ENCODE measurements at regions not wholly inside any gene's neighbourhood (a gene's known extent, or its start where the extent isn't known, plus 50 kb on each side); places are given as distances from the start of the nearest gene placed in this dataset.

DNA sequence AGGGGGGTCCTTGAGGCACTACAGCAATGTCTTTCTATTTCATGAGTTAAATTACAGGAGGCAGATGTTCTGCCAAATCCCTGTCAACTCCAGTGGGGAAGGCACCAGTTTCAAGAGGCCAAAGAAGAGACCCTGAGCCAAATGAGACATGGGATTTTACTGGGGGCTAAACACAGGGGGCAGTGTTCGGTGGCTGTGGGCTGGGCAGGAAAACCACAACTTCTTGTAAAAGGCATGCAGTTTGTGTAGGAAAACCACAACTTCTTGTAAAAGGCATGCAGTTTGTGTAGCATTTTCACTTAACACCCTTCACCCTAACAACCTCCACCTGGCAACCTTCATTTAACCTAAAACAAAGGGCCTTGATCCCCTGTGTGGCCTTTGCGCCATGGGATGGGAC is 61.0 kb downstream of the POLR2M start:
- Mint-ChIP-seq H3K27ac (ENCODE audit: unreplicated experiment) (no peak overlapping the region), H3K36me3 (ENCODE audit: insufficient read depth, unreplicated experiment) (no peaks in the 10 kb centered on the region), H3K9me3 (ENCODE audit: unreplicated experiment) (no peaks in the 10 kb centered on the region), H3K4me1 (ENCODE audit: low read depth, unreplicated experiment) (no peaks in the 10 kb centered on the region), H3K27me3 (ENCODE audit: insufficient read depth, unreplicated experiment) (peaks cover 8% of the 10 kb centered on the region), H3K4me3 (ENCODE audit: unreplicated experiment) (no peak overlapping the region)
- BruUV-seq (replicated peaks): no TSS peak
- no peaks in the 10 kb centered on the region for H3K36me3 ChIP-seq (ENCODE audit: control insufficient read depth, insufficient read depth, low read length)
- no peak overlapping the region for H3K4me3 ChIP-seq (ENCODE audit: low read depth, low read length)
- ChIA-PET CTCF (interaction anchor here (1.7 kb wide), 1 partner anchor 93 kb away, joined by 10 read pairs; no protein-coding TSS in a partner anchor), POLR2A (no interaction called here)
- TF ChIP-seq, protein P1, sequence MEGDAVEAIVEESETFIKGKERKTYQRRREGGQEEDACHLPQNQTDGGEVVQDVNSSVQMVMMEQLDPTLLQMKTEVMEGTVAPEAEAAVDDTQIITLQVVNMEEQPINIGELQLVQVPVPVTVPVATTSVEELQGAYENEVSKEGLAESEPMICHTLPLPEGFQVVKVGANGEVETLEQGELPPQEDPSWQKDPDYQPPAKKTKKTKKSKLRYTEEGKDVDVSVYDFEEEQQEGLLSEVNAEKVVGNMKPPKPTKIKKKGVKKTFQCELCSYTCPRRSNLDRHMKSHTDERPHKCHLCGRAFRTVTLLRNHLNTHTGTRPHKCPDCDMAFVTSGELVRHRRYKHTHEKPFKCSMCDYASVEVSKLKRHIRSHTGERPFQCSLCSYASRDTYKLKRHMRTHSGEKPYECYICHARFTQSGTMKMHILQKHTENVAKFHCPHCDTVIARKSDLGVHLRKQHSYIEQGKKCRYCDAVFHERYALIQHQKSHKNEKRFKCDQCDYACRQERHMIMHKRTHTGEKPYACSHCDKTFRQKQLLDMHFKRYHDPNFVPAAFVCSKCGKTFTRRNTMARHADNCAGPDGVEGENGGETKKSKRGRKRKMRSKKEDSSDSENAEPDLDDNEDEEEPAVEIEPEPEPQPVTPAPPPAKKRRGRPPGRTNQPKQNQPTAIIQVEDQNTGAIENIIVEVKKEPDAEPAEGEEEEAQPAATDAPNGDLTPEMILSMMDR (IDR thresholded peaks at IDR 0.05; ENCODE audit: insufficient read depth in 1 of 2, low read depth in 1 of 2, low read length in 1 of 2, severe bottlenecking in 1 of 2, unreplicated experiment in 1 of 2): no peak
- intact Hi-C loops (cut with micrococcal nuclease; ENCODE audit: unreplicated experiment): no loop called here
- no peaks in the 10 kb centered on the region for H3K9me3 ChIP-seq
- H3K4me1 ChIP-seq: no peaks in the 10 kb centered on the region
- DNase-seq: no peak
- no peaks in the 10 kb centered on the region; the same call in 1 of the 2 replicates for H3K27me3 ChIP-seq (replicated peaks; ENCODE audit: control insufficient read depth, insufficient read depth, low read length)

DNA sequence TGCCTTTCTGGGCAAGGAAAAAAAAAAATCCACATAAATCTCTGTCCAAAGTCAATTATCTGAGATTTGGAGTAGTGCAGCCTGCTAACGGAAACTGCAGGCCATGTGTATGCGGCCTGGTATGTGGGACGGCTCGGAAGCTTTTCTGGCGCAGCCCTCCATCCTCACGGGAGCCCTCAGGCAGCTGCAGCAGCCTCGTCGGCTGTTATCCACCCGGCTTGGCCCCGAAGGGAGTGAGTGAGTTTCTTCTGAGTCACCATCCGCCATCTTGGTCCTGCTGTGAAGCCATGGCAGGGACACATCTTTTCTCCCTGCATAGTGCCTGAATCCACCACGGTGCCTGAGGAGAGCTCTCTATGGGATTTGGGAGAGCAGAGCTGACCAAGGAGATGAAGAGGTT is 62.8 kb downstream of the POLR2M start:
- H3K4me3 ChIP-seq (ENCODE audit: low read depth, low read length): no peak overlapping the region
- BruUV-seq (replicated peaks): no TSS peak
- H3K36me3 ChIP-seq (ENCODE audit: control insufficient read depth, insufficient read depth, low read length): no peaks in the 10 kb centered on the region
- H3K4me1 ChIP-seq: no peaks in the 10 kb centered on the region
- H3K27me3 ChIP-seq (replicated peaks; ENCODE audit: control insufficient read depth, insufficient read depth, low read length): no peaks in the 10 kb centered on the region; the same call in 1 of the 2 replicates
- H3K9me3 ChIP-seq: no peaks in the 10 kb centered on the region
- Mint-ChIP-seq H3K4me1 (ENCODE audit: low read depth, unreplicated experiment) (no peaks in the 10 kb centered on the region), H3K27ac (ENCODE audit: unreplicated experiment) (no peak overlapping the region), H3K27me3 (ENCODE audit: insufficient read depth, unreplicated experiment) (peaks cover 8% of the 10 kb centered on the region), H3K9me3 (ENCODE audit: unreplicated experiment) (no peaks in the 10 kb centered on the region), H3K4me3 (ENCODE audit: unreplicated experiment) (no peak overlapping the region), H3K36me3 (ENCODE audit: insufficient read depth, unreplicated experiment) (no peaks in the 10 kb centered on the region)
- no peak for DNase-seq
- TF ChIP-seq, protein P1 (IDR thresholded peaks at IDR 0.05; ENCODE audit: insufficient read depth in 1 of 2, low read depth in 1 of 2, low read length in 1 of 2, severe bottlenecking in 1 of 2, unreplicated experiment in 1 of 2): no peak
- ChIA-PET POLR2A (no interaction called here), CTCF (interaction anchor here (0.6 kb wide), 1 partner anchor 254 kb away, joined by 6 read pairs; no protein-coding TSS in a partner anchor)
- intact Hi-C loops (cut with micrococcal nuclease; ENCODE audit: unreplicated experiment): no loop called here

DNA sequence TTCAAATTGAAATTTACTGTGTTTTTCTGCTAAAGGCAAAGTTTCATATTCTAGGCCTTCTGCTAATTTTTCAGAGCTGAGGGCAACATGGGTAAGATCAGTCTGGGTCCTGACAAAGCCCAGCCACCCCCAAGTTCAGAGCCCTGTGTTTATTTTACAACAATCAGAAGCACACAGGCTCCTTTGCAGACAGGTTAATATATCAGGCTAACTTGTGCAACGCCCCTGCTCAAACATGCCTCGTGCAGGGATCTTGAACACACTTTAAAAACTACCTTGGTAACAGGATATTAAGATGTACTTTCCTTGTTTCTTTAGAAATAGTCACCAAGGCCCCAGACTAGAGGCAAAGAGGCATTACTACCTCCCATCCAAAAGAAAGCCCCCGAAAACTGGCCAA is 64.0 kb downstream of the POLR2M start:
- Histone ChIP-seq H3K4me3 (ENCODE audit: low read depth, low read length) (no peak overlapping the region), H3K36me3 (ENCODE audit: control insufficient read depth, insufficient read depth, low read length) (no peaks in the 10 kb centered on the region), H3K4me1 (no peaks in the 10 kb centered on the region), H3K9me3 (no peaks in the 10 kb centered on the region), H3K27me3 (replicated peaks; ENCODE audit: control insufficient read depth, insufficient read depth, low read length) (no peaks in the 10 kb centered on the region)
- no peak overlapping the region for H3K4me3 Mint-ChIP-seq (ENCODE audit: unreplicated experiment)
- DNase-seq: no peak
- intact Hi-C loops (cut with micrococcal nuclease; ENCODE audit: unreplicated experiment): no loop called here
- no peaks in the 10 kb centered on the region for H3K4me1 Mint-ChIP-seq (ENCODE audit: low read depth, unreplicated experiment)
- peaks cover 13% of the 10 kb centered on the region for H3K27me3 Mint-ChIP-seq (ENCODE audit: insufficient read depth, unreplicated experiment)
- no peaks in the 10 kb centered on the region for H3K9me3 Mint-ChIP-seq (ENCODE audit: unreplicated experiment)
- H3K27ac Mint-ChIP-seq (ENCODE audit: unreplicated experiment): no peak overlapping the region
- no TSS peak for BruUV-seq (replicated peaks)
- TF ChIP-seq, protein P1 (IDR thresholded peaks at IDR 0.05; ENCODE audit: insufficient read depth in 1 of 2, low read depth in 1 of 2, low read length in 1 of 2, severe bottlenecking in 1 of 2, unreplicated experiment in 1 of 2): no peak
- CTCF ChIA-PET: no interaction called here
- H3K36me3 Mint-ChIP-seq (ENCODE audit: insufficient read depth, unreplicated experiment): no peaks in the 10 kb centered on the region
- POLR2A ChIA-PET: no interaction called here

Data from Caco-2 (cell line).